ENCODE measurements at regions not wholly inside any gene's neighbourhood (a gene's known extent, or its start where the extent isn't known, plus 50 kb on each side); places are given as distances from the start of the nearest gene placed in this dataset.

DNA sequence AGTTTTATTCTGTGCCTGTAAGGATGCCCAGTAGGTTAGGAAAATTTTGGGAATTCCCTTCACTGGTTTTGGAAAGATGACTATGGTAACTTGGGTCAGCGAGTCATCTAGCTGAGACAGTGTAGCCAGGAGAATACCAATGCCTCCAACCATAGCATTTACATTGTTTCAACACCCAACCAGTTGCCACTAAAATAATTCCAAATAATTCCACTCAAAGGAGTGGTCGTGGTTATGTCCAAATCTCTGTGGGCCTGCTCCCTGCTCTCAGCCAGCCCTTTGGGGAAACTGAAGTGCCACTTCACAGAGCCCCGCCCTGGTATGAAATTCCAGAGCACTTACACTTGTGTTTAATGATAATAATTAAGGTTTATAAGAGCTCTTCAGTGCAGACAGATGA lies 310.5 kb downstream of the PLK2 start:
- no peak overlapping the region for H3K4me3 ChIP-seq
- no peaks in the 10 kb centered on the region for H3K36me3 ChIP-seq
- DNase-seq (no peak), ATAC-seq (ENCODE audit: low FRiP score in 2 of 2) (peak; percentile 35 to 37)
- no peaks in the 10 kb centered on the region for H3K27me3 ChIP-seq
- WGBS, 2 donors = 52 to 63% methylated on average over 3 of the region's 3 CpGs
- H3K9me3 ChIP-seq = no peaks in the 10 kb centered on the region
- TF ChIP-seq EP300 (IDR thresholded peaks at IDR 0.05) (no peak), CTCF (IDR thresholded peaks at IDR 0.05) (no peak), POLR2A (IDR thresholded peaks at IDR 0.05) (no peak), POLR2AphosphoS5 (IDR thresholded peaks at IDR 0.05) (no peak)
- H3K4me1 ChIP-seq = peaks cover 0 to 8% (median 2%) of the 10 kb centered on the region in 4 donors
- H3K27ac ChIP-seq = no peak overlapping the region

GRCh38 chr5:58148254-58148775 lies 311.6 kb downstream of the PLK2 start:
- no peak for TF ChIP-seq POLR2A (IDR thresholded peaks at IDR 0.05)
- TF ChIP-seq CTCF (IDR thresholded peaks at IDR 0.05) = no peak
- TF ChIP-seq POLR2AphosphoS5 (IDR thresholded peaks at IDR 0.05) = no peak
- TF ChIP-seq EP300 (IDR thresholded peaks at IDR 0.05) = no peak
- peaks cover 0 to 8% (median 2%) of the 10 kb centered on the region in 4 donors for H3K4me1 ChIP-seq
- no peak overlapping the region for H3K27ac ChIP-seq
- no peaks in the 10 kb centered on the region for H3K27me3 ChIP-seq
- no peaks in the 10 kb centered on the region for H3K9me3 ChIP-seq
- no peak overlapping the region for H3K4me3 ChIP-seq
- no peaks in the 10 kb centered on the region for H3K36me3 ChIP-seq
- DNase-seq (no peak), ATAC-seq (ENCODE audit: low FRiP score in 2 of 2) (no peak)

DNA sequence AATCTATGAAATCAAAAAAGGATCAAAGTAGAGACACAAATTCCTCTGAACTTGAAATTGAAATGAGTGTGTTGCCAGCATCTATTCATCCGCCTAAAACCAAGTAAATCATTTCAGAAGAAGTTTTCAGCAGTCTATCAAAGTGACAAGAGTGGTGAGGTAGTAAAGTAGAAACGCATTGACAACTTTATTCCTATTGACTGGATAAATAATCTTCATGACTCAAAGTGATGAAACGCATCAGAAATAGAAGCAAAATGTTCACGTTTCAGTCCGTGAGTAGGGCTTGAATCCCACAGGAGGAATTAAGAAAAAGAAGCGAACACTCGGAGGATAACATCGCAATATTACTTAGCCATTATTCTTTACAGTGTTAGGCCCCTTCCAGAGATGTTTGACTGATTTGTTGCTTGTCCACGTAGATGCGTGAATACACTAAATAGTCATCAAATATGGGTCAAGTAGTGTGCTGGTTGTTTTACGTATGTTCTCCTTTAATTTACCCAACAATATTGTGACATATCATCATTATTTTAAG lies 314.4 kb downstream of the PLK2 start:
- H3K4me3 ChIP-seq = no peak overlapping the region
- no peak for ATAC-seq (ENCODE audit: low FRiP score in 2 of 2)
- 94 to 95% methylated on average over 11 of the region's 11 CpGs for WGBS, 2 donors
- no peak for DNase-seq
- no peaks in the 10 kb centered on the region for H3K27me3 ChIP-seq
- H3K27ac ChIP-seq = no peak overlapping the region
- peaks cover 0 to 8% (median 2%) of the 10 kb centered on the region in 4 donors for H3K4me1 ChIP-seq
- H3K36me3 ChIP-seq = no peaks in the 10 kb centered on the region
- no peaks in the 10 kb centered on the region for H3K9me3 ChIP-seq
- no peak for TF ChIP-seq EP300 (IDR thresholded peaks at IDR 0.05)
- no peak for TF ChIP-seq POLR2AphosphoS5 (IDR thresholded peaks at IDR 0.05)
- TF ChIP-seq CTCF (IDR thresholded peaks at IDR 0.05) = no peak
- TF ChIP-seq POLR2A (IDR thresholded peaks at IDR 0.05) = no peak

DNA sequence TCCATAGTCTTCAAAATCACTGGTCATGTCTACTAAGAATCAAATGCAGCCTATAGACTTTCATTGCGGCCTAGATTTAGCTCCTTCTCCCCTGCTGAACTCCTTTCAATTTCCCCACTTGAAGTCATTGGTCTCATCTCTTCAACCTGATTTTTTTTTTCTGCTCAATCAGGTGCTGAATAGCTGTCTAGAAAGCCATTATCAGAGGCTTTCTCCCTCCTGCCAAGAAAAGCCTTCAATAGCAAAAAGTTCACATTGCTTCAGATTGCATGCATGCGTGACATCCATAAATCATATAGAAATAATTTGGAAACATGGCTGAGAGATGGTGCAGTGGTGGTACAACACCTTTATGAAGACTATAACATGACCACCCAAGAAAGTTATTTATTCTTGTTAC lies 316.2 kb downstream of the PLK2 start:
- H3K4me1 ChIP-seq = no peaks in the 10 kb centered on the region

More for the DNA sequence above, 316.2 kb downstream of the PLK2 start:
- WGBS, 2 donors = 98 to 100% methylated on average over 2 of the region's 2 CpGs
- no peaks in the 10 kb centered on the region for H3K27me3 ChIP-seq
- H3K9me3 ChIP-seq = no peaks in the 10 kb centered on the region
- ATAC-seq (ENCODE audit: low FRiP score in 2 of 2) = no peak
- no peaks in the 10 kb centered on the region for H3K36me3 ChIP-seq
- no peak for DNase-seq
- TF ChIP-seq EP300 (IDR thresholded peaks at IDR 0.05) = no peak
- TF ChIP-seq POLR2A (IDR thresholded peaks at IDR 0.05) = no peak
- no peak for TF ChIP-seq CTCF (IDR thresholded peaks at IDR 0.05)
- no peak for TF ChIP-seq POLR2AphosphoS5 (IDR thresholded peaks at IDR 0.05)
- H3K27ac ChIP-seq = no peak overlapping the region
- no peak overlapping the region for H3K4me3 ChIP-seq
